ENCODE measurements at regions not wholly inside any gene's neighbourhood (a gene's known extent, or its start where the extent isn't known, plus 50 kb on each side); places are given as distances from the start of the nearest gene placed in this dataset.

DNA sequence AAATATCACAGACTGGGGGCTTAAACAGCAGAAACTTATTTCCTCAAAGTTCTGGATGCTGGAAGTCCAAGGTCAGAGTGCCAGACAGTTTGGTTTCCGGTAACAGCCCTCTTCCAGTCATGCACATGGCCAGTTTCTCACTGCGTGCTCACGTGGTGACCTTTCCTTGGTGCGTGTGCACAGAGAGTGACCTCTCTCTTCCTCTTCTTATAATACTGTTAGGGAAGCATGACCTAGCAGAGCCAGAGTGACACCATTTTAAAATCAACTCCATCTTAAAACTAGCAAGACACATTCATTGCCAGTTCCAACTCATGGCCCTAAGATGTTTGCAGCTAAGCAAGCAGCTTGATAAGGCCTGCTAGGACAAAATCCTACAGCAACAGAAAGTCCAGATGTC lies 221.5 kb upstream of the DAAM1 start:
- intact Hi-C loops (cut with DNase I, micrococcal nuclease): no loop called here
- H3K4me3 ChIP-seq: no peak overlapping the region

DNA sequence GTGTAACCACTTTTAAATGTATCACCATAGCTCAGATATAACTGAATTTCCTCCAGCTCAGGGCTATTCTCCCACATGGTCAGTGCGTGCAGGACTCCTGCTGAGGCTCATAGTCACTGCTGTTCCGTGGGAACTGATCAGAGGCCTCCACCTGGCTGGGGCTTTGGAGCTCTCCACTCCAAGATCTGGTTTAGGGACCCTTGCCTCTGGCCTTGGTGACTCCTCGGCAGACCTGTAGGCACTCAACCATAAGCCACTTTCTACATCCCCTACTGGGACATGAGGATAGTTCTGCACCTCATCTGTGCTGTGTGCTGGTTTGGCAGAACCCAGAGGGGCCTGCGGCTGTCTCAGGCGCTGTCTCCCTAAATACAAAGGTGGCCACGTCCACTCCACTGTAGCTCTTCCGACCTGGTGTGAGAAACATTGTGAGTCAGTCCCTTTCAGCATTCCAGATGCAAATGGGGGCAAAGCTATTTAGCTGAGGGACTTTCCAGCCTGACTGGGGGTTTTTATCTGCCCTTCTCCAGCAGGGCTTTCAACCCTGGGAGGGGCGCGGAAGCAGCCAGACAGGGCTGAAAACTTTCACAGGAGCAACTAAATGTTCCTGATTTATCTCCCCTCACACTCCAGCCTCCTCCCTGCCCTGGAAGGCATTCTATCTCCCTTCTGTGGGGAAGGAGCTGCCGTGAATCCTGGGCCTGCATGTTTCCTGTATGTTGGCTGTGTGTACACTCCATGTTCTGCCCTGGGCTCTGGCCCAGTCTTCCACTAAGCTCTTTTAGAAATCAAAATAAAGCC lies 218.3 kb upstream of the DAAM1 start:
- DNase-seq (no peak), ATAC-seq (no peak)
- H3K36me3 ChIP-seq (ENCODE audit: low read depth): no peaks in the 10 kb centered on the region
- intact Hi-C loops (cut with DNase I, micrococcal nuclease): no loop called here
- H3K4me3 ChIP-seq: no peak overlapping the region
- TF ChIP-seq, protein P1, sequence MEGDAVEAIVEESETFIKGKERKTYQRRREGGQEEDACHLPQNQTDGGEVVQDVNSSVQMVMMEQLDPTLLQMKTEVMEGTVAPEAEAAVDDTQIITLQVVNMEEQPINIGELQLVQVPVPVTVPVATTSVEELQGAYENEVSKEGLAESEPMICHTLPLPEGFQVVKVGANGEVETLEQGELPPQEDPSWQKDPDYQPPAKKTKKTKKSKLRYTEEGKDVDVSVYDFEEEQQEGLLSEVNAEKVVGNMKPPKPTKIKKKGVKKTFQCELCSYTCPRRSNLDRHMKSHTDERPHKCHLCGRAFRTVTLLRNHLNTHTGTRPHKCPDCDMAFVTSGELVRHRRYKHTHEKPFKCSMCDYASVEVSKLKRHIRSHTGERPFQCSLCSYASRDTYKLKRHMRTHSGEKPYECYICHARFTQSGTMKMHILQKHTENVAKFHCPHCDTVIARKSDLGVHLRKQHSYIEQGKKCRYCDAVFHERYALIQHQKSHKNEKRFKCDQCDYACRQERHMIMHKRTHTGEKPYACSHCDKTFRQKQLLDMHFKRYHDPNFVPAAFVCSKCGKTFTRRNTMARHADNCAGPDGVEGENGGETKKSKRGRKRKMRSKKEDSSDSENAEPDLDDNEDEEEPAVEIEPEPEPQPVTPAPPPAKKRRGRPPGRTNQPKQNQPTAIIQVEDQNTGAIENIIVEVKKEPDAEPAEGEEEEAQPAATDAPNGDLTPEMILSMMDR (IDR thresholded peaks at IDR 0.05): no peak
- no peaks in the 10 kb centered on the region for H3K9me3 ChIP-seq
- no peaks in the 10 kb centered on the region for H3K4me1 ChIP-seq (ENCODE audit: low read depth)

More for the DNA sequence above, 221.5 kb upstream of the DAAM1 start:
- Histone ChIP-seq H3K4me1 (ENCODE audit: low read depth) (no peaks in the 10 kb centered on the region), H3K9me3 (no peaks in the 10 kb centered on the region), H3K36me3 (ENCODE audit: low read depth) (no peaks in the 10 kb centered on the region)
- no peak for DNase-seq
- ATAC-seq: no peak
- TF ChIP-seq, protein P1 (IDR thresholded peaks at IDR 0.05): no peak

DNA sequence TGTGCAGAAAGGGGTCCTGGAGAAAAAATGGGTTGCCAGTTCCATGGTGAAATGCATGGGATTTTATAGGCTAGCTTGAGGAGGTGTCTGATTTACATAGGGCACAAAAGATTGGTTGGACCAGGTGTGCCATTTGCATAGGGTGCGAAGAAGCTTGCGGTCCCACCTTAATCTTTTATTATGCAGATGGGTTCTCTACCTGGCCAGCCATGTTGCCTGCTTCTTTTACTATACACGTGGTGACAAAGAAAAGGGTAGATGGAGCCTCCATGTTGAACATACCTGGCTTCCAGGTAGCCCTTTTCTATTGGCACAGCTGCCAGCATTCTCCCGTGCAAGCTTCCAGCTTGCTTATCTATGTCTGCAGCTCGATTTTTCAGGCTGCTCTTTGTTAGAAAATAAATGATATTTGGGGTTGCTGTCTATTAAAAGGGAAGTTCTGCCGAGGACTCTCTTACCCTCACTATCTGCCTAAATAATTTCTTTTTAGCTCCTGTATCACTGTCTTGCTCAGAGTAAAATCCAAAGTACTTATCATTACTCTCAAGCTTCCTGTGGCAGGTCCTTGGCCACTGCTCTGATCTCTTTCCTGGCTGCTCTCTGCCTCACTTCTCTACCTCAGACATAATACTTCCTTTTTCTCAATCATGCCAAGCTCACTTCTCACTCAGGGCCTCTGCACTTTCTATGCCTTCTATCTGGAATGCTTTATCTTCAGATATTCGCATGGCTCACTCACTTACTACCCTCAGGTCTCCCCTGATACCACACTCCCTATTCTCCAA lies 216.0 kb upstream of the DAAM1 start:
- TF ChIP-seq, protein P1 (IDR thresholded peaks at IDR 0.05): no peak
- DNase-seq (no peak), ATAC-seq (no peak)
- Histone ChIP-seq H3K4me3 (no peak overlapping the region), H3K9me3 (no peaks in the 10 kb centered on the region), H3K4me1 (ENCODE audit: low read depth) (no peaks in the 10 kb centered on the region), H3K36me3 (ENCODE audit: low read depth) (no peaks in the 10 kb centered on the region)
- intact Hi-C loops (cut with DNase I, micrococcal nuclease): no loop called here

DNA sequence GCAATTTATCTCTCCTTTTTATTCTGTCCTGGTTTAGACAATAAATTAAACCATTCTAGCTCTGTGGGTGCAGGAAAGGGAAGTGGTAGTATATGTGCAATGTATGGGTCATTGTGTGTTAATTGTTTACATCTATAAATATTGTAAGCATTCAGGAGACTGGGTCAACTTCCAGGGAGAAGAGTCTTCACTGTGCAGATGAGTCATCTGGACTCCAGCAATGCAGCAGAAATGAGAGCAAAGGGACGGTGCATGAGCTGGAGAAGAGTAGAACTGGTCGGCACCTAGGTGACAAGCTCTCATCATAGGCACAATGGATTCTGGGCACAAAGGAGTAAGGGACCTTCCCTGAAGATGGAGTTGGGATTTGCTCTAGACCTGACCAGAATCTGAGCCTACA lies 211.1 kb upstream of the DAAM1 start:
- H3K36me3 ChIP-seq (ENCODE audit: low read depth): no peaks in the 10 kb centered on the region
- no peaks in the 10 kb centered on the region for H3K9me3 ChIP-seq
- no peaks in the 10 kb centered on the region for H3K4me1 ChIP-seq (ENCODE audit: low read depth)
- no peak overlapping the region for H3K4me3 ChIP-seq
- TF ChIP-seq, protein P1 (IDR thresholded peaks at IDR 0.05): no peak
- ATAC-seq: peak; percentile 26
- DNase-seq: no peak
- intact Hi-C loops (cut with DNase I, micrococcal nuclease): no loop called here

DNA sequence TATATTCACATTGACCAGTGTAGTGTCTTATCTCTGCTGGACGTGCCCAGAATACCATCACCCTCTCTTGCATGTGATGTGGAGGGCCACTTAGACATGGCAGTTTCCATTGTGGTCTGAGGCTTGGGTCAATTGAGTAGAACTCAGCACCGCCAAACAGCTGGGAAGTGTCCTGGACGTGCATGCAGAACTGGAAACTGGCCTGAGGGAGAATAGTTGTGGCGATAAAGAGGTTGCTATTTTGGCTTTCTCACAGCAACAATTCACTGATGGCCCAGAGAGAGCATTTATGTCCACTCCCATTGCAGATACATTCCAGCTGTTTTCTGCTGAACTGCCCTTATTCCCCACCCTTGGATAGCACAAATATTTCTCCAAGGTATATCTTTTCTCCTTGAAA lies 210.1 kb upstream of the DAAM1 start:
- Histone ChIP-seq H3K4me3 (no peak overlapping the region), H3K9me3 (no peaks in the 10 kb centered on the region), H3K4me1 (ENCODE audit: low read depth) (no peaks in the 10 kb centered on the region), H3K36me3 (ENCODE audit: low read depth) (no peaks in the 10 kb centered on the region)
- ATAC-seq (no peak), DNase-seq (peak in 2 of 3 donors; percentile 24 to 30)
- TF ChIP-seq, protein P1 (IDR thresholded peaks at IDR 0.05): no peak
- intact Hi-C loops (cut with DNase I, micrococcal nuclease): no loop called here

Measured in mucosa of descending colon (tissue), 3 donors.